ENCODE measurements at regions not wholly inside any gene's neighbourhood (a gene's known extent, or its start where the extent isn't known, plus 50 kb on each side); places are given as distances from the start of the nearest gene placed in this dataset.

GRCh38 chr10:28778524-28778923 lies 101.2 kb downstream of the BAMBI start (continued):
- TF ChIP-seq ATF2 (tag by site-specific recombination; IDR thresholded peaks at IDR 0.05; ENCODE audit: low read depth) (peak; percentile 79), KLF17 (tag by site-specific recombination; IDR thresholded peaks at IDR 0.05) (peak; percentile 82; the same call in 1 of the 2 replicates), ZNF670 (tag by site-specific recombination; IDR thresholded peaks at IDR 0.05; ENCODE audit: low read depth) (no peak), ZNF707 (tag by site-specific recombination; IDR thresholded peaks at IDR 0.05) (peak; percentile 16; the same call in 1 of the 2 replicates), ZNF624 (tag by site-specific recombination; IDR thresholded peaks at IDR 0.05) (no peak)

GRCh38 chr10:28781296-28781695 lies 104.0 kb downstream of the BAMBI start:
- ChIA-PET CTCF (no interaction called here), POLR2A (no interaction called here)
- TF ChIP-seq PRDM10 (tag by site-specific recombination; IDR thresholded peaks at IDR 0.05): no peak
- TF ChIP-seq PRDM1 (tag by site-specific recombination; IDR thresholded peaks at IDR 0.05): peak; percentile 26; the same call in 1 of the 2 replicates
- H3K27ac ChIP-seq (ENCODE audit: extremely low read depth, low read depth, low read length): no peak overlapping the region
- no peaks in the 10 kb centered on the region for H3K36me3 ChIP-seq (ENCODE audit: control insufficient read depth in 2 of 2, insufficient read depth in 1 of 2, low read length in 2 of 2)
- H3K4me1 ChIP-seq (ENCODE audit: control insufficient read depth, insufficient read depth, low read length): peaks cover 8% of the 10 kb centered on the region; the same call in 1 of the 2 replicates
- H3K9me3 ChIP-seq (ENCODE audit: control insufficient read depth, insufficient read depth, low read depth, low read length): no peaks in the 10 kb centered on the region
- no peak overlapping the region for H3K4me3 ChIP-seq (ENCODE audit: low read depth, low read length)

- ChIA-PET POLR2A (no interaction called here), CTCF (interaction anchor here (0.8 kb wide), 1 partner anchor 28 kb away, joined by 3 read pairs; no protein-coding TSS in a partner anchor)
- H3K36me3 ChIP-seq (ENCODE audit: control insufficient read depth in 2 of 2, insufficient read depth in 1 of 2, low read length in 2 of 2): no peaks in the 10 kb centered on the region
Observed at GRCh38 chr10:28783087-28783486, 105.8 kb downstream of the BAMBI start.

More at GRCh38 chr10:28783087-28783486, 105.8 kb downstream of the BAMBI start:
- TF ChIP-seq ZNF148 (tag by site-specific recombination; IDR thresholded peaks at IDR 0.05; ENCODE audit: borderline replicate concordance) (no peak), ZNF785 (tag by site-specific recombination; IDR thresholded peaks at IDR 0.05) (no peak), ZNF560 (tag by site-specific recombination; IDR thresholded peaks at IDR 0.05; ENCODE audit: borderline replicate concordance) (no peak), ZNF184 (tag by site-specific recombination; IDR thresholded peaks at IDR 0.05) (no peak), ZNF24 (tag by site-specific recombination; IDR thresholded peaks at IDR 0.05) (no peak), ZNF629 (tag by site-specific recombination; IDR thresholded peaks at IDR 0.05) (no peak), ZNF214 (tag by site-specific recombination; IDR thresholded peaks at IDR 0.05; ENCODE audit: borderline replicate concordance) (no peak), ZNF544 (tag by site-specific recombination; IDR thresholded peaks at IDR 0.05) (no peak), PRDM2 (tag by site-specific recombination; IDR thresholded peaks at IDR 0.05; ENCODE audit: borderline replicate concordance) (no peak), ZBTB21 (tag by site-specific recombination; IDR thresholded peaks at IDR 0.05) (no peak), ZNF514 (tag by site-specific recombination; IDR thresholded peaks at IDR 0.05) (no peak)
- H3K9me3 ChIP-seq (ENCODE audit: control insufficient read depth, insufficient read depth, low read depth, low read length): no peaks in the 10 kb centered on the region
- peaks cover 8% of the 10 kb centered on the region; the same call in 1 of the 2 replicates for H3K4me1 ChIP-seq (ENCODE audit: control insufficient read depth, insufficient read depth, low read length)
- H3K27ac ChIP-seq (ENCODE audit: extremely low read depth, low read depth, low read length): no peak overlapping the region
- H3K4me3 ChIP-seq (ENCODE audit: low read depth, low read length): no peak overlapping the region
